Hematopoietic multipotent progenitor cell treated with erythropoietin and hydrocortisone succinate and interleukin-3 and kit ligand, for 4 days (in vitro differentiated cells): ENCODE measurements at regions not wholly inside any gene's neighbourhood (a gene's known extent, or its start where the extent isn't known, plus 50 kb on each side); places are given as distances from the start of the nearest gene placed in this dataset.
A peak's percentile ranks its signal among the peaks of the same experiment; 100 is the strongest.

Source experiments
- DNase-seq: peaks from one replicate; pipeline ENCODE4 v3.0.0-alpha.2; 2015

DNA sequence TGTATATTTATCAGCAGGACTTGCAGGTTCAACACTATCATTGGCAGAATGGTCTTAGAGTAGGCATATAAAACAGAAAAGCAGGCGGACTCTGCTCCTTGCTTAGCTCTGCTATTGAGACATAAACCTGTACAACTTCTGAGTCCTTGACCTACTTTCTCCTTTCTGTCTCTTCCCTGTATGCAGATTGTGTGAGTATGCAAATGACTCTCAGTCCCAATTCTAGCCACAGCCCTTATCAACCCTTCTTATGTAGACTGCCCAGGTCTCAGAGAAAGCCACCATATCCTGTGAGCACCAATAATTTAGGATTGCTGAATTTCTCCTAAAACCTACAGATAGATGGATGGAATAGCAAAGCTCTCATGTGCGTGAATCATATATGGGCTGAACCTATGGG lies 367.6 kb upstream of the DDI1 start:
- DNase-seq: no peak

DNA sequence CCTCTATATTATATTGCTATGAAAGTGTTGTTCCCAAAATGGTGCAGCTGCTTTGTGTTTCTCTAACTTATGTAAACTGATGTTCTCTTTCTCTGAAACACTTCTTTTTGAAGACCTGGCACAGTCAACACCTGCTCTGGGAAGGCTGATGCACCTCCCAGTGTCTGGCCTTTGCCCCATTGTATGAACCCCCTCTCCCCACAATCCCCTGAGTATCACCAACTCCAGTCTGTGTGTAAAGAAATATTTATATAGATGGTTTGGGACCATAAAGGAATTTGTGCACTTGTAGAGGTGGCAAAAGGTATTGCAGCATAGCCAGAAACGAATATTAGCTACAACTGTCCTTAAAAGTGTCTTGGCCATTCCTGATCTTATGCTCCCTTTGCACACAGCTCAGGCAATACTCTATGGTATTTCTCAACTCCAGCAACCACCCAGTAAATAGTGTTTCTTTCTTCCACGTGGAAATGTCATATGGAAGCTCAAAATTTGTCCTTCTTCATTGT lies 365.2 kb upstream of the DDI1 start:
- peak; percentile 4 for DNase-seq

DNA sequence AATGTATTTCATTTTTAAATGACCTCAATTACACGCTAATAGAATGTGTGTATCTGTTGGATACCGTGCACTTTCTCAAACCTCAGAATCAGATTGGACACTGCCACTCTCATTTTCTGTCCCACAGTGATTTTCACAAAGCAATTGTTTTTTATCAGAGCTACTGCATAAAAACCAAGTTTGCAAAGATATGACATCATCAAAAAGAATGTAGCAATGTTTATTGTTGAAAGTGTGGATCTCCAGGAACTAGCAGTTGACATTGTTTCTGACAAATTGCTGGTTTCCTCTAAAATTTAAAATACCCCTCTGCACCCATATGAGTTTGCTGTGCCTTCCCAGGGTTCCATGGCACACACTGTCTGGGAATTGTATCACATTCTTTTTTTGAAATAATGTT lies 362.7 kb upstream of the DDI1 start:
- DNase-seq: no peak

DNA sequence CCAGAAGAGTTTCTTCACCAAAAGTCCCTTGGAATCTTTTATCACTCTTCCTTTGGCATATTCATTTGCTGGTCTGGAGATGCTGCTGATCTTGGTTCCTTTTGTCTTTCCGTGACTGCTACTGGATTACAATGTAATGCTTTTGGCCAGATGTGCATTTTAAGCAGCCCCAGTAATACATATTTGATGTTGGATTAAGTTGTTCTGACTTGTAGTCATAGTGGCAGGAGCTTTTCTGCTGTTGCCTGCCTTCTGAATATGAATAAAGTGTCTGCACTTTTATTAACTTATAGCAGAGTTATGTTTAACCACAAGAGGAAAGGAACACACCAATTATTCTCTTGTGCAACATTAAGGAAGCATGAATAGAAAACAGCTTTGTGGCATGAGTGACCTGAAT lies 360.0 kb upstream of the DDI1 start:
- DNase-seq: peak; percentile 2

GRCh38 chr11:103680826-103681225 lies 355.6 kb upstream of the DDI1 start:
- no peak for DNase-seq

GRCh38 chr11:103681855-103682254 lies 354.6 kb upstream of the DDI1 start:
- no peak for DNase-seq

DNA sequence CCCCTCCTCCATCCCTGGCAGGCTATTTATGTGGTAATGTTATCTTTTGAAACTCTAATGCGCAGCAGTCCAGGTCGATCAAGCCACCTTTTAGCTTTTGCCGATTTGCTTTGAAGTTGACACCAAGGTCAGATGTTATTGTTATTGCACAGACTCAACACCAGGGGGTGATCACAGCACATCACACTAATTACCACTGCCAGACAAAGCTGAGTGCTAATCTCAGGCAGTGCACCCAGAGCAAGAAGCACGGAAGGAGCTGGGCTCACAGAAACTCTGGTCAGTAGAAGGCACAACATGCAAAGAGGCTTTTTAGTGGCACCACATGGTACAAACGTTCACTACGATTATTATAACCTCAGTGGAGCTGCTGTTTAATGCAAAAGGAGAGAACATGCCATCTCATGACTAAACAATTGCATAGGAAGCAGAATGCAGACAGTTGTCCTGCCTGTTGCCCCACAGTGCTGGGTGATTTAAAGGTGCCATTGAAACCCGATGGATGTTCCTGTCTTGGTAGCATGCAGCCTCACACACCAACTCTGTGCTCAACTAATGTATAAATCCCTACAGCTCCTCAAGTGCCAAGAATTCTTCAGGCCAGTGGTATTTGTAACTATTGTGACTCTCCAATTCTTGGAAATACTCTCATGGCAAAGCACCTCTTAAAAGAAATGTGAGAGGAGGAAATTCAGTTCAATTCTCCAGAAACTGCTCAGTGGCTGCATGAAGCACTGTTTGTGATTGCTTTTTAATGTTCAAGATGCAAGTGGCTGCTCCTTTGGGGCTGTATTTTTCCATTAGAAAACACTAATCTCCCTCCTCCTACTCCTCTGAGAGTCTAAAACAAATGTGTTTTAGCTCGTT lies 353.9 kb upstream of the DDI1 start:
- DNase-seq: peak; percentile 84

DNA sequence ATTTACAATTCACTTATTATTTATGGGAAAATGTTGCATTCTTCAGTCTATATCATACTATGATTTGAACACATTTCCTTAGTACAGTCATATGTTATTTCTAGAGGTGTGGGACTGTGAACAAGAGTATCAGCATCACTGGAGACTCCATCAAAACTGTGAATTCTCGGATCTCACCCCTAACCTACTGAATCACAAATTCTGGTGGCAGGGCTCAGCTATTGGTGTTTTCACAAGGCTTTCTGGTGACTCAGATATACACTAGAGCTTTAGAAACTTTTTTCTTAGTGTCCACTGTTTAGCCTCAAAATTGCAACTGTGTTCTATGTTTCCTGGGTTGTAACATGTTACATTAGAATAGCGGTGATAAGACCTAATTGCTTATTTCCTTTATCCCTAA lies 352.9 kb upstream of the DDI1 start:
- no peak for DNase-seq

GRCh38 chr11:103688924-103689323 lies 347.5 kb upstream of the DDI1 start:
- no peak for DNase-seq

- DNase-seq: no peak
Measured at GRCh38 chr11:103690356-103690755, 346.1 kb upstream of the DDI1 start.

DNA sequence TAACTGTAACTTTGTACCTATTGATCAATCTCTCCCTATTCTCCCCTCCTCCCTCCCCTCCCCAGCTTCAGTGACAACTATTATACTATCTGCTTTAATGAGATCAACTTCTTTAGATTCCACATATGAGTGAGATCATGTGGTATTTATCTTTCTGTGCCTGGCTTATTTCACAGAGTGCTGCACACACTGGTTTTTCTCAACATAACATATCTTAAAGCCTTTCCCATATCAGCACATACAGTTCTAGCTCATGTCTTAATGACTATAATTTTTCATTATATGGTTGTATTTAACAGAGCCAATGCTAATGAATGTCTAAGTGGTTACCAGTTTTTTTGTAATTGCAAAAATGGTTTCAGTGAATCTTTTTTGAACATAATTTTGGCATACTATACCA lies 340.3 kb upstream of the DDI1 start:
- no peak for DNase-seq

DNA sequence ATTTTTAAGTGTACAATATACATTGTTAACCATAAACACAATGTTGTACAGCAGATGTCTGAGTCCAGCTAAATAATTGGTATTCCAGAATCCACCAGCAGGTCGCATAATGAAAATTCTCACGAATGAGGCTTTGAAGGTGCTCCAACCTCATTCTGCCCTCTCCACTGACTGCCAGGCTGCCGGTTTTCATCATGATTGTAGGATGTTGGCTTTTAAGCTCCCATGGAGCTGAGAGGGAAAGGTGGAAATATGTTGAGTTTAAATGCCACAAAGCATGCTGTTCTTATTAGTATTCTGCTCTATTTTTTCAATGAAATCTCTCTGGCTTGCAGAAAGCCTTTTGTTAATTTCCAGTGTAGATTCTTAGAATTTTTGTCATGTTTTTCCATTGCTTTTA lies 337.2 kb upstream of the DDI1 start:
- no peak for DNase-seq

GRCh38 chr11:103699656-103700055 lies 336.8 kb upstream of the DDI1 start:
- no peak for DNase-seq

- DNase-seq: no peak
Measured at GRCh38 chr11:103700622-103701021, 335.8 kb upstream of the DDI1 start.

- no peak for DNase-seq
Measured at GRCh38 chr11:103703437-103703836, 333.0 kb upstream of the DDI1 start.

DNA sequence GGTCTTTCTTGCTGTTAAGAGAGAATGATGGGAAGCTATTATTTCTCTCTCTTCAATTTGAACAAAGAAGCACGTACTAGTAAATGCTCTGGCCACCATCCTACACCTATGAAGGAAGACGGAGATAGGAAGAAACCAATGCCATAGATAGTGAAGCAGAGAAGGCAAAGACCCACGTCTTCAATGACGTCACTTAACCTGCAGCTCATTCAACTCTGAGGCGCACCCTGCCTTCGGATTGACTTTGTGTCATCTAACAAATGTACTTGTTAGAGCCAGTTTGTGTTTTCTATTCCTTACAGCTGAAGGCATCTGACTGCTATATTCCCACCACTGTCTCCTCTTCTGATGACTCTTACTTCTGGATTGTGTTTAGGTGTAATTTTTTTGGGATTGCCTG lies 332.5 kb upstream of the DDI1 start:
- no peak for DNase-seq

DNA sequence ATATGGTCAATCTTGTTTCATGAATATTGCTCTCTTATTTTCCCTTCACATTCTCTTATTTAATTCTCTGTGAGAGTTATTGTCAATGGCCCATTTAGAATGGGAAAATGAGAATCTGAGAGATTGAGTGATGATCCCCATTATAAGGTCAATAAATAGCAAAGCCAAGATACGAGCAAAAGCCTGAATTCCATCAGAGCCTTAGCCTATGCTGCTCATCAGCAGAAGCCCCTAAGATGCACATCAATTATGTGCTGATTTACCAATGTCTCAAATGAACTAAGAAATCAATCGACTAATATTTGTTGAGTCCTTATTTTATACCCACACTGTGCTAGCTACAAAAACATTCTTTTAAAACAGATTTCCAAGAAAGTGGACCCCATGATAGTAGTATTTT lies 330.8 kb upstream of the DDI1 start:
- no peak for DNase-seq

DNA sequence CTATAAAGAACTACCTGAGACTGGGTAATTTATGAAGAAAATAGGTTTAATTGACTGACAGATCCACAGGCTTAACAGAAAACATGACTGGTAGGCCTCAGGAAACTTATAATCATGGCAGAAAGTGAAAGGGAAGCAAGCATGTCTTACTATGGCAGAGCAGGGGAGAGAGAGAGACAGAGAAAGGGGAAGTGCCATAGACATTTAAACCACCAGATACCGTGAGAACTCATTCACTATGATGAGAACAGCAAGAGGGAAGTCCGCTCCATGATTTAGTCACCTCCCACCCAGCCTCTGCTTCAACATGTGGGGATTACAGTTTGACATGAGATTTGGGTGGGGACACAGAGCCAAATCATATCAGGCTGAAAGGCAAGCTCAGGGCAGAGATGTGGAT lies 327.1 kb upstream of the DDI1 start:
- DNase-seq: peak; percentile 43

DNA sequence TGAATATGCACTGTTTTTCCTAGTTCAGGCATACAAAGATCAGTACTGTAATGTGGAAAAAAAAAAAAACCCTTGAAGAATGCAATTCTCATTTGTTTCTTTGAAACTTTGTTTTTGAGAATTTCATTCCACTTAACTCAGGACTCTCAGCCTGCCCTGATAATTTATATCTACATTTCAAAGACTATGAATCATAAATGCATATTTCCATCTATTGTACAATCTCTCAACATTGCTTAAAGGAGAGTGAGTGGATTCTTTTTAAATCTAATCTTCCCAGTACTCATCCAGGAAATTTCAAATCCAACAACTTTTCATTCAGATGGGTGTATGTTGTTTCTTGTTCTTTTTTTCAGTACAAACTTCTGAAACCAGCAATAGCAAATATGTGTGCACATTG lies 322.2 kb upstream of the DDI1 start:
- DNase-seq: no peak

DNA sequence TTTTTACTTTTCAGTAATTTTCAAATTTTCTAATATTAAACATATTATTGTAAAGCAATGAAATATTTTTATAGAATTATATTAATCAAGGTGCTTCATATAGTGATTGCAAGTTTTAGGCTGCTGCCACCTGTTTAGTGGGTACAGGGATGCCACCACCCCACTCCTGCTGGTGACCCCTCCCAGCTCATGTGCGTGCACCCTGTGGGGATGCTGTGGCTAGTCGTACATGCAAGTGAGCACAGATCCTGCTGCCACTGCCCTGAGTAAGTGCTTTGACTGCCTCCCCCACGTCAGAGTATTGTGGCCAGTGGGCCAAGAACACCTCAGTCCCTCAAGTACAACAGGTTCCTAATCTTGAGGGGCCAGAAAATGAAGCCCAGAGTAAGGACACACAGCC lies 320.1 kb upstream of the DDI1 start:
- DNase-seq: no peak

DNA sequence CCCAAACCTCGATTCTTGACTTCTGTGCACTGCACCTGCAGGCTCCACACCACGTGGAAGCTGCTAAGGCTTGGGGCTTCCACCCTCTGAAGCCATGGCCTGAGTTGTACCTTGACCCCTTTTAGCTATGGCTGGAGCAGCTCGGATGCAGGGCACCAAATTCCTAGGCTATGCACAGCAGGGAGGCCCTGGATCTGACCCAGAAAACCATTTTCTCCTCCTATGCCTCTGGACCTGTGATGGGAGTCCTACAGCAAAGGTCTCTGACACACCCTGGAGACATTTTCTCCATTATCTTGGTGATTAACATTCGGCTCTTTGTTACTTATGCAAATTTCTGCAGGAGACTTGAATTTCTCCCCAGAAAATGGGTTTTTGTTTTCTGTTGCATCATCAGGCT lies 309.2 kb upstream of the DDI1 start:
- no peak for DNase-seq

DNA sequence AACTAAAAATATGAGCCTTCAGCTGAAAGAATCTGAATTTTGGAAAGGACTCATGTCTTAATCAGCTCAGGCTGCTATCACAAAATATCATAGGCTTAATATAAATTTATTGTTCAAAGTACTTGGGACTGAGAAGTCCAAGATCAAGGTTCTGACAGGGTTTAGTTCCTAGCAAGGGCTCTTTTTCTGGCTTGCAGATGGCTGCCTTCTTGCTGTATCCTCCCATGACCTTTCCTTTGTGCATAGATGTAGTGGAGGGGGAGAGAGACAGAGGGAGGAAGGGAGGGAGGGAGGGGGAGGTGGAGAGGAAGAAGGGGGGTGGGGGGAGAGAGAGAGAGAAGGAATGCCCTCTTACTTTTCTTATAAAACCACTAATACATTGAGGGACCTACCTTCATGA lies 306.8 kb upstream of the DDI1 start:
- DNase-seq: no peak

GRCh38 chr11:103730131-103730940 lies 306.1 kb upstream of the DDI1 start:
- no peak for DNase-seq

DNA sequence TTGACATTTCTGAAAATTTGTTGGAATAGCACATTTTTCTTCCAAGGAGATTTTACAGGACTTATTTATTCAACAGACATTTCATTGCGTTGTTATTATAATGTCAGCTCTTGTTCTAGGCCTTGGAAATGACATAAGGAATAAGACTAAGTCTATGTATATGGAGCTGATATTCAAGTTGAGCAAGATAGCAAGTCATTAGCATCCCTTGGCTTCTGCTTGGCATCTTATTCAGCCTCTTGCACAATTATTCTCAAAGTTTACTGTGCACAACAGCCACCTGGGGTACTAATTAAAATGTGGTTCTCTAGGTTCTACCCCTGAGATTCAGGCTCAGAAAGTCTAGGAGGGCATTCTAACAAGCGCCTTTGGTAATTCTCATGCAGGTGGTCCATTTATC lies 304.8 kb upstream of the DDI1 start:
- no peak for DNase-seq
